Type B pancreatic cell (in vitro differentiated cells): ENCODE measurements at regions not wholly inside any gene's neighbourhood (a gene's known extent, or its start where the extent isn't known, plus 50 kb on each side); places are given as distances from the start of the nearest gene placed in this dataset.

Source experiments
- DNase-seq: peaks from one replicate; pipeline ENCODE4 v3.0.0; 2021; ENCODE audit warnings: mixed read lengths; ENCODE audit not compliant: unreplicated experiment; ENCODE audit errors: extremely low spot score
- H3K27ac Mint-ChIP-seq: 2 replicates; pipeline ENCODE4 v1.8.0; 2021; ENCODE audit warnings: mild to moderate bottlenecking, mixed read lengths
- H3K27me3 Mint-ChIP-seq: 2 replicates; pipeline ENCODE4 v1.8.0; 2021; ENCODE audit warnings: mixed read lengths
- H3K36me3 Mint-ChIP-seq: 2 replicates; pipeline ENCODE4 v1.8.0; 2021; ENCODE audit warnings: mixed read lengths
- H3K4me1 Mint-ChIP-seq: one replicate; pipeline ENCODE4 v1.8.0; 2021; ENCODE audit warnings: mixed read lengths; ENCODE audit not compliant: unreplicated experiment
- H3K4me3 Mint-ChIP-seq: 2 replicates; pipeline ENCODE4 v1.8.0; 2021; ENCODE audit warnings: mild to moderate bottlenecking, mixed read lengths
- H3K9me3 Mint-ChIP-seq: 2 replicates; pipeline ENCODE4 v1.8.0; 2021; ENCODE audit warnings: mixed read lengths
- CTCF ChIP-seq: fragments of 200-600 bp; sonication (generic); conservative IDR thresholded peaks from 2 replicates; pipeline ENCODE4 v1.5.0; 2021; ENCODE audit warnings: antibody characterized with exemption, mild to moderate bottlenecking

GRCh38 chr5:4983701-4984100, 156.4 kb upstream of the ADAMTS16 start:
- no peak overlapping the region for H3K4me3 Mint-ChIP-seq
- no peaks in the 10 kb centered on the region for H3K27me3 Mint-ChIP-seq
- no peaks in the 10 kb centered on the region for H3K4me1 Mint-ChIP-seq
- TF ChIP-seq CTCF = no peak
- DNase-seq = no peak
- H3K9me3 Mint-ChIP-seq = no peaks in the 10 kb centered on the region
- H3K27ac Mint-ChIP-seq = no peak overlapping the region
- H3K36me3 Mint-ChIP-seq = no peaks in the 10 kb centered on the region

GRCh38 chr5:4984461-4984860, 155.7 kb upstream of the ADAMTS16 start:
- H3K4me3 Mint-ChIP-seq = no peak overlapping the region

GRCh38 chr5:4987431-4987830, 152.7 kb upstream of the ADAMTS16 start:
- no peaks in the 10 kb centered on the region for H3K27me3 Mint-ChIP-seq
- no peak overlapping the region for H3K4me3 Mint-ChIP-seq
- H3K9me3 Mint-ChIP-seq = no peaks in the 10 kb centered on the region
- no peak for TF ChIP-seq CTCF
- H3K4me1 Mint-ChIP-seq = no peaks in the 10 kb centered on the region
- DNase-seq = no peak
- H3K36me3 Mint-ChIP-seq = no peaks in the 10 kb centered on the region
- H3K27ac Mint-ChIP-seq = no peak overlapping the region

More at GRCh38 chr5:4984461-4984860, 155.7 kb upstream of the ADAMTS16 start:
- no peak for DNase-seq
- TF ChIP-seq CTCF = no peak
- H3K27me3 Mint-ChIP-seq = no peaks in the 10 kb centered on the region
- H3K9me3 Mint-ChIP-seq = no peaks in the 10 kb centered on the region
- H3K4me1 Mint-ChIP-seq = no peaks in the 10 kb centered on the region
- H3K27ac Mint-ChIP-seq = no peak overlapping the region
- no peaks in the 10 kb centered on the region for H3K36me3 Mint-ChIP-seq

- TF ChIP-seq CTCF = no peak
- DNase-seq = no peak
- Mint-ChIP-seq H3K27me3 (no peaks in the 10 kb centered on the region), H3K9me3 (no peaks in the 10 kb centered on the region), H3K36me3 (no peaks in the 10 kb centered on the region), H3K27ac (no peak overlapping the region), H3K4me3 (no peak overlapping the region), H3K4me1 (no peaks in the 10 kb centered on the region)
Measured at GRCh38 chr5:4989118-4989517, 151.0 kb upstream of the ADAMTS16 start.

GRCh38 chr5:4990017-4990416, 150.1 kb upstream of the ADAMTS16 start:
- Mint-ChIP-seq H3K27me3 (no peaks in the 10 kb centered on the region), H3K9me3 (no peaks in the 10 kb centered on the region), H3K4me3 (no peak overlapping the region), H3K27ac (no peak overlapping the region), H3K36me3 (no peaks in the 10 kb centered on the region), H3K4me1 (no peaks in the 10 kb centered on the region)
- TF ChIP-seq CTCF = no peak
- DNase-seq = no peak

GRCh38 chr5:4990462-4990861, 149.7 kb upstream of the ADAMTS16 start:
- Mint-ChIP-seq H3K27me3 (no peaks in the 10 kb centered on the region), H3K4me1 (no peaks in the 10 kb centered on the region), H3K36me3 (no peaks in the 10 kb centered on the region), H3K9me3 (no peaks in the 10 kb centered on the region), H3K4me3 (no peak overlapping the region), H3K27ac (no peak overlapping the region)
- TF ChIP-seq CTCF = no peak
- DNase-seq = no peak
